Mucosa of gallbladder (tissue), 1 donor: ENCODE measurements at regions not wholly inside any gene's neighbourhood (a gene's known extent, or its start where the extent isn't known, plus 50 kb on each side); places are given as distances from the start of the nearest gene placed in this dataset.

Source experiments
- DNase-seq: peaks from one replicate; pipeline ENCODE4 v3.0.0-alpha.2; 2020; ENCODE audit warnings: low spot score
- donor health status: DM: no; HTN: no; CAD: no.

GRCh38 chr14:101226603-101227425, 323.3 kb upstream of the RTL1 start:
- DNase-seq = no peak

GRCh38 chr14:101227611-101228594, 324.4 kb upstream of the RTL1 start:
- DNase-seq = no peak

GRCh38 chr14:101228949-101229541, 325.5 kb upstream of the RTL1 start:
- DNase-seq = no peak

GRCh38 chr14:101229666-101230065, 326.1 kb upstream of the RTL1 start:
- no peak for DNase-seq

- no peak for DNase-seq
These were observed 326.8 kb upstream of the RTL1 start for GRCh38 chr14:101230161-101230850.

GRCh38 chr14:101230851-101231550, 327.5 kb upstream of the RTL1 start:
- DNase-seq = no peak

- DNase-seq = no peak
These were observed 328.3 kb upstream of the RTL1 start for GRCh38 chr14:101231828-101232227.

- no peak for DNase-seq
These were observed 328.8 kb upstream of the DIO3 start for GRCh38 chr14:101232340-101233020.

GRCh38 chr14:101233021-101233366, 328.3 kb upstream of the DIO3 start:
- DNase-seq = no peak

- DNase-seq = no peak
These were observed 327.9 kb upstream of the DIO3 start for GRCh38 chr14:101233391-101233790.

- DNase-seq = no peak
These were observed 327.5 kb upstream of the DIO3 start for GRCh38 chr14:101233808-101234207.

GRCh38 chr14:101234244-101234937, 326.9 kb upstream of the DIO3 start:
- no peak for DNase-seq

- no peak for DNase-seq
These were observed 326.3 kb upstream of the DIO3 start for GRCh38 chr14:101234999-101235334.

- DNase-seq = peak; percentile 57
These were observed 325.8 kb upstream of the DIO3 start for GRCh38 chr14:101235335-101236103.

GRCh38 chr14:101236496-101237251, 324.6 kb upstream of the DIO3 start:
- DNase-seq = no peak

GRCh38 chr14:101237252-101237616, 324.1 kb upstream of the DIO3 start:
- DNase-seq = no peak

GRCh38 chr14:101239065-101239464, 322.2 kb upstream of the DIO3 start:
- DNase-seq = no peak

- no peak for DNase-seq
These were observed 320.1 kb upstream of the DIO3 start for GRCh38 chr14:101241147-101241546.
